ACC112 (cell line): ENCODE measurements at regions not wholly inside any gene's neighbourhood (a gene's known extent, or its start where the extent isn't known, plus 50 kb on each side); places are given as distances from the start of the nearest gene placed in this dataset.

ENCODE experiments used
- H2AFZ ChIP-seq: fragments of 200-600 bp; sonication (generic); one replicate; pipeline ENCODE4 v1.6.0; 2017; ENCODE audit warnings: antibody characterized with exemption, low read length; ENCODE audit not compliant: unreplicated experiment
- H3K27ac ChIP-seq: fragments of 200-600 bp; sonication (generic); 2 replicates; pipeline ENCODE4 v1.5.1; 2014; ENCODE audit warnings: low read depth, mild to moderate bottlenecking, antibody characterized with exemption, low read length, moderate library complexity
- H3K27me3 ChIP-seq: fragments of 200-600 bp; sonication (generic); 2 replicates; pipeline ENCODE4 v1.6.1; 2014; ENCODE audit warnings: mild to moderate bottlenecking, antibody characterized with exemption, low read length, moderate library complexity, mixed read lengths; ENCODE audit not compliant: insufficient read depth
- H3K36me3 ChIP-seq: fragments of 200-600 bp; sonication (generic); 2 replicates; pipeline ENCODE4 v1.6.1; 2016; ENCODE audit warnings: mild to moderate bottlenecking, antibody characterized with exemption, low read length, moderate library complexity, mixed read lengths; ENCODE audit not compliant: insufficient read depth
- H3K4me1 ChIP-seq: fragments of 200-600 bp; sonication (generic); one replicate; pipeline ENCODE4 v1.6.1; 2016; ENCODE audit warnings: low read length, mixed read lengths; ENCODE audit not compliant: insufficient read depth, unreplicated experiment, control insufficient read depth
- H3K4me3 ChIP-seq: fragments of 200-600 bp; sonication (generic); 2 replicates; pipeline ENCODE4 v1.5.1; 2014; ENCODE audit warnings: mild to moderate bottlenecking, low read depth, low read length
- H3K79me2 ChIP-seq: fragments of 200-600 bp; sonication (generic); one replicate; pipeline ENCODE4 v1.6.0; 2016; ENCODE audit warnings: low read length; ENCODE audit not compliant: control insufficient read depth, unreplicated experiment, insufficient read depth

DNA sequence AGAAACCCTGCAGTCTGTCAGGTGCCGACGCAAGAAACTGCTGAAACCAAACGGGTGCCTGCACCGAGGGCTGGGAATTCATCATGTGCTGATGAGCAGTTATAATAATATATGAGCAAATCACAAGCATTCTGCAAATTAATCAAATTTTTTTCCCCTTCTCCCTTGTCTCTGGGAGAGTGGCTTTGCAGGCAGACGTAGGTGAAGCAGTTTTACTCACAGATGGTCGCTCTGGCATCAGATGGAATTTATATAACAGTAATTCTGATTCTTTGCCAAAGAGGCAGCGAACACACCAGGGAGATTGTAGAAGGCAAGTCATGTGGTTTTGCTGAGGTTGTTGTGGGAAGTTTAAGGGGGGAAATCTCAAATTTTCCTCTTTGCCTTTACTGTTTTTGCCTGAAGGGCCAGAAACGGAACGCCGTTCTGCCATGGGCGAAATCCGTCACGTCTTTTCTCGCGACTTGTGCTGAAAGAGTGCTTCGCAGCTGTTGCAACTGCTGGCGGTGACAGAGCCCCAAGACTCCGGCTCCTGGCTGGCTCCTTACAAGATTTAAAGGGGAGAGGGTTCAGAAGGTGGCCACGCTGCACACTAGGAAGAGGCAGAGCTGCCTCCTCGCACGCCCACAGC, 320.1 kb downstream of the ZNF536 start:
- Histone ChIP-seq H2AFZ (no peak overlapping the region), H3K36me3 (no peaks in the 10 kb centered on the region), H3K4me1 (no peaks in the 10 kb centered on the region), H3K27me3 (peaks cover 23% of the 10 kb centered on the region), H3K4me3 (no peak overlapping the region), H3K79me2 (no peaks in the 10 kb centered on the region), H3K27ac (no peak overlapping the region)

DNA sequence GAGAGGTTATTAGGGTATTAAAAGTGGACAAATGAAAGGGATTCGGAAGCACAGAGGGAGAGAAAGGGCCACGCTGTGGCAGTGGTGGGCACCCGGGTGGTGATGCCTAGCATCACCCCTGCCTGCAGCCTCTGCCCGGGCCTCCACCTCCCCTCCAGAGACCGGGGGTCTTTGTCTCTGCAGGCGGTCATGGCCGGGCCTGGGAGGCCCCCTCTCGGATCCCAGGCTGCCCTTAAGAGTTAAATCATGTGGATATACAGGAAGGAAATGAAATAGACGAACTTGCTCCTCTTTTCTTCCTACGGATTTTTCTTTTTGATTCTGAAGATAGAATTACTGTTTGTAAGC, 319.6 kb downstream of the ZNF536 start:
- peaks cover 25% of the 10 kb centered on the region for H3K27me3 ChIP-seq
- H2AFZ ChIP-seq, result no peak overlapping the region
- no peaks in the 10 kb centered on the region for H3K36me3 ChIP-seq
- H3K4me3 ChIP-seq, result no peak overlapping the region
- no peaks in the 10 kb centered on the region for H3K79me2 ChIP-seq
- no peaks in the 10 kb centered on the region for H3K4me1 ChIP-seq
- H3K27ac ChIP-seq, result no peak overlapping the region

- Histone ChIP-seq H3K79me2 (no peaks in the 10 kb centered on the region), H3K27me3 (peaks cover 25% of the 10 kb centered on the region), H2AFZ (no peak overlapping the region), H3K4me3 (no peak overlapping the region), H3K36me3 (no peaks in the 10 kb centered on the region), H3K4me1 (no peaks in the 10 kb centered on the region), H3K27ac (no peak overlapping the region)
Measured at GRCh38 chr19:30690935-30691818, 319.0 kb downstream of the ZNF536 start.

DNA sequence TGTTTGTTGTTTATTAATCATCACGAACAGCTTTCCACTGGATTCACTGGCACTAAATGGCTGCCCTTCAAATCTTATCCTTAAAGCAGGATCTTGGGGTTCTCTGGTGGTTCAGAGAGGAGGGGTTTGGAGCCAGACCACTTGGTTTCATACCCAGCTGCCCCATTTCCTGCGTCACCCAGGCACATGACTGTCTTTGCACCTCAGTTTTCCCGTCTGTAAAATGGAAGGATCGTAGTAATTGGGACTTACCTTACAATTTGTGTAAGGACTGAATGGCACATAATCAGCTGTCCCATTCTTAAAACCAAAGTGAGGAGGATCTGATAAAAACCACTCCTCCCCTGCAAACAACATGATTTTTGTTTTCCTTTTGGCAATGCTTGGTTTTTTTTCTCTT, 318.3 kb downstream of the ZNF536 start:
- Histone ChIP-seq H2AFZ (no peak overlapping the region), H3K4me3 (no peak overlapping the region), H3K36me3 (no peaks in the 10 kb centered on the region), H3K27ac (no peak overlapping the region), H3K4me1 (no peaks in the 10 kb centered on the region), H3K79me2 (no peaks in the 10 kb centered on the region), H3K27me3 (peaks cover 25% of the 10 kb centered on the region)

DNA sequence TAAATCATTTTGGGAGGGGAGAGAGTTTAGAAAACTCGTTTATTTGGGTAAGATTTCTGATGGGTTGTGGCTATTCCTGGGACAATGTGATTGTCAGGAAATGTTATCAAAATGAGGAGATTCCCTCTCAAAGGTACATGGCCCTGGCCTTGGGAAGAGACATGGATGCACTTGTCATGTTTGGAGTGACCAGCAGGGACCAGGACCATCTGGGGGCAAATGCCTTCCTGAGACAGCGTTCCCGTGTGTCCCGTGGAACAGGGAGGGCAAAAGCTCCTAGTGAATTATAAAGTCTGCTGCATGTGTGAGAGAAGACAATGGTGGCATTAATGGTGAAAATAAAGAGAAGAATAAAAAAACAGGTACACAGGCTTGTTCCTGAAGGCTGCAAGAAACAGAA, 317.3 kb downstream of the ZNF536 start:
- no peak overlapping the region for H2AFZ ChIP-seq
- no peaks in the 10 kb centered on the region for H3K36me3 ChIP-seq
- no peak overlapping the region for H3K27ac ChIP-seq
- H3K27me3 ChIP-seq, result peaks cover 25% of the 10 kb centered on the region
- H3K4me1 ChIP-seq, result no peaks in the 10 kb centered on the region
- H3K79me2 ChIP-seq, result no peaks in the 10 kb centered on the region
- H3K4me3 ChIP-seq, result no peak overlapping the region

DNA sequence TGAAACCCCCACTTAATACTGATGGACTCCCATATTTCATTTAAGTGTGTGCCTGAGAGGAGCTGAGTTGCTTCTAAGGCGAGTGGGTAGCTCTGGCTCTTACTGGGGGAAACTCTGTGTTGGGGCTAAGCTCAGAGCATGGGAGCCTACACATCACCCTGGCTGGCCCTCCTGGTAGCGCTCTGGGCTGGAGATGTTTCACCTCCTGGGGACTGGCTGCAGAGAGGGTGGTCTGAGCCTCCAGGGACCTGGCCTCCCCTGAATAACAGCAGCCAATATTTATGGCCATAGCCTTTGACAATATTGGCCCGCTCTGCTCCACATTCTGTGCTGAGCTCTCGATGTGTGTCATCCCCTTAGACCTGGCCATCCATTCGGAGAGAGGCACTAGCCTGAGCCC, 316.5 kb downstream of the ZNF536 start:
- H3K4me1 ChIP-seq, result no peaks in the 10 kb centered on the region
- no peak overlapping the region for H2AFZ ChIP-seq
- H3K27me3 ChIP-seq, result peaks cover 25% of the 10 kb centered on the region

DNA sequence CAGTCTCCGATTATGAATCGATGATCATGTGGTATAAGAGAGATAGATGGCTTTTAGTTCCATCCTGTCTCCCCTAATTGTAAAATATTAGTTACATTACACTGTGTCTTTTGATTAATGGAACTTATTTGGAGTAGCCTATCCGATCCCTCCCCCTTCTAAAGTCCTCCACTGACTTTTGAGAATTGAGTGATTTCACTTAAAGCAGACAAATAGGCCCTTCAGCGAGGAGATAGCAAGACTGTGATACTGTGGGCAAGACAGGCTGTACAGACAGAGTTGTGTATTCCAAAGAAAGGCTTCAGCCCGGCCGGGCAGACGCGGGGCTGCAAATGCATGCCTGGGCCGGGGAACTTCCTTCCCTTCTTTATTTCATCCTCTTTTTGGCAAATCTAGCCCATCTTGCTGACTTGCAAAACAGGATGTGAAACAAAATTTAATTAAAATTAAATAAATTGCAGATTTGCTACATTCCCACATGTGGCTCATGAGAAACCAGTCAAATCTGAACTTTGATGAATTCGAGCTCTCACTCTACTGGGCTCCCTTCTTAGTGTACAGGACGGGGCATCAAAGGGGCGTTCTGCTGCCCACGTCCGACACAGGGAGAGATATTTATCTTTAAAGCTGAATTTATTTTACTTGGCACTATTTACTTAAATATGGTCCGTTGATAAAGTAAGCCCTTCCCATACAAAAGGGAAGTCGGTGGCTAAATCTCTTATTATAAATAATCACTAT, 314.8 kb downstream of the ZNF536 start:
- Histone ChIP-seq H3K36me3 (no peaks in the 10 kb centered on the region), H3K4me1 (no peaks in the 10 kb centered on the region), H3K27ac (no peak overlapping the region), H3K79me2 (no peaks in the 10 kb centered on the region), H2AFZ (no peak overlapping the region), H3K4me3 (no peak overlapping the region), H3K27me3 (peaks cover 15% of the 10 kb centered on the region; the same call in 1 of the 2 replicates)

More for the DNA sequence above, 316.5 kb downstream of the ZNF536 start:
- Histone ChIP-seq H3K27ac (no peak overlapping the region), H3K4me3 (no peak overlapping the region), H3K36me3 (no peaks in the 10 kb centered on the region), H3K79me2 (no peaks in the 10 kb centered on the region)

- Histone ChIP-seq H3K36me3 (no peaks in the 10 kb centered on the region), H3K4me3 (no peak overlapping the region), H3K79me2 (no peaks in the 10 kb centered on the region), H2AFZ (no peak overlapping the region), H3K27ac (no peak overlapping the region), H3K4me1 (no peaks in the 10 kb centered on the region), H3K27me3 (peaks cover 11% of the 10 kb centered on the region; the same call in 1 of the 2 replicates)
Measured at GRCh38 chr19:30686176-30686820, 314.1 kb downstream of the ZNF536 start.

GRCh38 chr19:30685426-30686000, 313.3 kb downstream of the ZNF536 start:
- Histone ChIP-seq H3K4me1 (no peaks in the 10 kb centered on the region), H3K27me3 (0 out of 2 replicates have a peak, but pooled peaks cover 6% of the 10 kb centered on the region), H2AFZ (no peak overlapping the region), H3K4me3 (no peak overlapping the region), H3K79me2 (no peaks in the 10 kb centered on the region), H3K27ac (no peak overlapping the region), H3K36me3 (no peaks in the 10 kb centered on the region)

GRCh38 chr19:30684613-30685012, 312.4 kb downstream of the ZNF536 start:
- Histone ChIP-seq H3K27ac (no peak overlapping the region), H2AFZ (no peak overlapping the region), H3K36me3 (no peaks in the 10 kb centered on the region), H3K27me3 (0 out of 2 replicates have a peak, but pooled peaks cover 6% of the 10 kb centered on the region), H3K4me3 (no peak overlapping the region), H3K79me2 (no peaks in the 10 kb centered on the region), H3K4me1 (no peaks in the 10 kb centered on the region)
